HL-60 (cell line): ENCODE measurements at regions not wholly inside any gene's neighbourhood (a gene's known extent, or its start where the extent isn't known, plus 50 kb on each side); places are given as distances from the start of the nearest gene placed in this dataset.

Experiments used
- DNase-seq, 2 experiments: peaks; one replicate each; pipeline ENCODE4 v3.0.0-alpha.2; 2010 to 2020; ENCODE audit warnings: low read depth in 1 of 2, low spot score in 1 of 2
- H3K27ac ChIP-seq: fragments of 250-450 bp; sonication (Bioruptor Pico); replicated peaks from 2 replicates; pipeline ENCODE4 v1.5.1; 2020; ENCODE audit warnings: mild to moderate bottlenecking, moderate library complexity
- H3K27me3 ChIP-seq: fragments of 250-450 bp; sonication (Bioruptor Pico); 2 replicates; pipeline ENCODE4 v1.5.1; 2021; ENCODE audit warnings: mild to moderate bottlenecking, moderate library complexity; ENCODE audit not compliant: insufficient read depth, poor library complexity, severe bottlenecking
- H3K4me3 ChIP-seq: replicated peaks from 2 replicates; pipeline ENCODE4 v1.5.1; 2011; ENCODE audit warnings: mild to moderate bottlenecking, control low read depth, low read length; ENCODE audit not compliant: insufficient read depth
- GABPA ChIP-seq: IDR thresholded peaks from 2 replicates; pipeline ENCODE4 v1.6.1; 2012; ENCODE audit warnings: low read depth
- POLR2AphosphoS5 ChIP-seq: IDR thresholded peaks from 2 replicates; pipeline ENCODE4 v1.6.1; 2012; ENCODE audit warnings: low read depth
- REST ChIP-seq: IDR thresholded peaks from 2 replicates; pipeline ENCODE4 v1.6.1; 2012; ENCODE audit warnings: low read depth; ENCODE audit not compliant: insufficient replicate concordance
- SPI1 ChIP-seq: IDR thresholded peaks from 2 replicates; pipeline ENCODE4 v1.6.1; 2012; ENCODE audit warnings: low read depth, mild to moderate bottlenecking, borderline replicate concordance
- TF ChIP-seq, protein P1 (sequence below): IDR thresholded peaks from one replicate; pipeline ENCODE4 v1.5.1; 2011; ENCODE audit warnings: low read length, control low read depth, inconsistent platforms; ENCODE audit not compliant: insufficient read depth

GRCh38 chr10:52563360-52563759 lies 209.2 kb downstream of the MBL2 start:
- no peak overlapping the region for H3K4me3 ChIP-seq
- TF ChIP-seq SPI1 (no peak), GABPA (no peak), REST (no peak), POLR2AphosphoS5 (no peak)
- TF ChIP-seq, protein P1, sequence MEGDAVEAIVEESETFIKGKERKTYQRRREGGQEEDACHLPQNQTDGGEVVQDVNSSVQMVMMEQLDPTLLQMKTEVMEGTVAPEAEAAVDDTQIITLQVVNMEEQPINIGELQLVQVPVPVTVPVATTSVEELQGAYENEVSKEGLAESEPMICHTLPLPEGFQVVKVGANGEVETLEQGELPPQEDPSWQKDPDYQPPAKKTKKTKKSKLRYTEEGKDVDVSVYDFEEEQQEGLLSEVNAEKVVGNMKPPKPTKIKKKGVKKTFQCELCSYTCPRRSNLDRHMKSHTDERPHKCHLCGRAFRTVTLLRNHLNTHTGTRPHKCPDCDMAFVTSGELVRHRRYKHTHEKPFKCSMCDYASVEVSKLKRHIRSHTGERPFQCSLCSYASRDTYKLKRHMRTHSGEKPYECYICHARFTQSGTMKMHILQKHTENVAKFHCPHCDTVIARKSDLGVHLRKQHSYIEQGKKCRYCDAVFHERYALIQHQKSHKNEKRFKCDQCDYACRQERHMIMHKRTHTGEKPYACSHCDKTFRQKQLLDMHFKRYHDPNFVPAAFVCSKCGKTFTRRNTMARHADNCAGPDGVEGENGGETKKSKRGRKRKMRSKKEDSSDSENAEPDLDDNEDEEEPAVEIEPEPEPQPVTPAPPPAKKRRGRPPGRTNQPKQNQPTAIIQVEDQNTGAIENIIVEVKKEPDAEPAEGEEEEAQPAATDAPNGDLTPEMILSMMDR = no peak
- DNase-seq = no peak
- no peak overlapping the region for H3K27ac ChIP-seq
- H3K27me3 ChIP-seq = no peaks in the 10 kb centered on the region

- TF ChIP-seq, protein P1 = no peak
- TF ChIP-seq GABPA (no peak), REST (no peak), SPI1 (no peak), POLR2AphosphoS5 (no peak)
- no peak overlapping the region for H3K27ac ChIP-seq
- no peak for DNase-seq
- H3K27me3 ChIP-seq = no peaks in the 10 kb centered on the region
- no peak overlapping the region for H3K4me3 ChIP-seq
Measured at GRCh38 chr10:52566471-52567246, 205.9 kb downstream of the MBL2 start.

- TF ChIP-seq GABPA (no peak), SPI1 (no peak), REST (no peak), POLR2AphosphoS5 (no peak)
- TF ChIP-seq, protein P1 = no peak
- Histone ChIP-seq H3K27me3 (no peaks in the 10 kb centered on the region), H3K27ac (no peak overlapping the region)
Measured at GRCh38 chr10:52567247-52567580, 205.4 kb downstream of the MBL2 start.

More at GRCh38 chr10:52567247-52567580, 205.4 kb downstream of the MBL2 start:
- H3K4me3 ChIP-seq = no peak overlapping the region
- no peak for DNase-seq
